Right lobe of liver (tissue), 4 donors: ENCODE measurements at regions not wholly inside any gene's neighbourhood (a gene's known extent, or its start where the extent isn't known, plus 50 kb on each side); places are given as distances from the start of the nearest gene placed in this dataset.

ENCODE experiments used
- POLR2A ChIP-seq: fragments of 450-650 bp; IDR thresholded peaks from one replicate; pipeline ENCODE4 v1.6.1; 2017; ENCODE audit warnings: antibody characterized with exemption, mild to moderate bottlenecking
- TF ChIP-seq, protein P1 (sequence below), 4 donors: fragments of 200-600 bp in 3 of 4; fragments of 450-650 bp in 1 of 4; IDR thresholded peaks; one replicate each; pipeline versions ENCODE4 v1.5.1 to v1.8.0; 2016 to 2022; ENCODE audit warnings: antibody characterized with exemption in 4 of 4, mild to moderate bottlenecking in 2 of 4
- donor health status: DM: no; HTN: no; CAD: no.
- donor health status: DM: no; HTN: no; CAD: no.
- donor health status: DM: no; HTN: yes; CAD: no.

DNA sequence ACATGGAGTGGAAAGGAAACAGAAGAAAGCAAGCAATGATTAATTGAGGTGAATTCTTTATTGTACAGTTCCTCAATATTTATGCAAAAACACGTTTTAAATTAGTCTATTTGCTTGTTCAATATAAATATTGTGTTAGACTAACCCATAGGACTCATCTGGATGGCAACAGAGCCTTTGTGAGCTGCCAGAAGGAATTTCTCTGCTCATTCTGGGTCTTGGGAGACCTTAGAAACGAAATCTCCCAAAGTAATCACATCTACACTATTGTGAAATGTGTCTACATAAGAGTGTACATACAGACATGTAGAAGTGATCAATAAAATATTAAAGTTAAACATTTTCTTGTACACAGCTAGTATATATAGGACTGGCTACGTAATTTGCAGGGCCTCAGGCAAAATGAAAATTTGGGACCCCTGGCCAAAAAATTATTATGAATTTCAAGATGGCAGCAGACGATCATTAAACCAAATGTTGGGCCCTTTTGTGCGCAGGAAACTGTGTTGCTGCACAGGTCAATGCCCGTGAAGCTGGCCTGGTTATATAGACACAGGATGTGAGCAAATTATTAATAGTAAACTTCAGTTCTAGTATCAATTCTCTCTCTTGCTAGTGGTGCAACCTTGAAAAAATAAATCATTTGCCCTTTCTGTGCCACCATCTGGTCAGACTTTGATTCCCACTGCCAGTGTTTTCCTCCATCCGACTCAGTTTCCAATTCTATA lies 83.3 kb downstream of the MINAR1 start:
- TF ChIP-seq POLR2A, result no peak
- TF ChIP-seq, protein P1, sequence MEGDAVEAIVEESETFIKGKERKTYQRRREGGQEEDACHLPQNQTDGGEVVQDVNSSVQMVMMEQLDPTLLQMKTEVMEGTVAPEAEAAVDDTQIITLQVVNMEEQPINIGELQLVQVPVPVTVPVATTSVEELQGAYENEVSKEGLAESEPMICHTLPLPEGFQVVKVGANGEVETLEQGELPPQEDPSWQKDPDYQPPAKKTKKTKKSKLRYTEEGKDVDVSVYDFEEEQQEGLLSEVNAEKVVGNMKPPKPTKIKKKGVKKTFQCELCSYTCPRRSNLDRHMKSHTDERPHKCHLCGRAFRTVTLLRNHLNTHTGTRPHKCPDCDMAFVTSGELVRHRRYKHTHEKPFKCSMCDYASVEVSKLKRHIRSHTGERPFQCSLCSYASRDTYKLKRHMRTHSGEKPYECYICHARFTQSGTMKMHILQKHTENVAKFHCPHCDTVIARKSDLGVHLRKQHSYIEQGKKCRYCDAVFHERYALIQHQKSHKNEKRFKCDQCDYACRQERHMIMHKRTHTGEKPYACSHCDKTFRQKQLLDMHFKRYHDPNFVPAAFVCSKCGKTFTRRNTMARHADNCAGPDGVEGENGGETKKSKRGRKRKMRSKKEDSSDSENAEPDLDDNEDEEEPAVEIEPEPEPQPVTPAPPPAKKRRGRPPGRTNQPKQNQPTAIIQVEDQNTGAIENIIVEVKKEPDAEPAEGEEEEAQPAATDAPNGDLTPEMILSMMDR (IDR thresholded peaks at IDR 0.05), result no peak
